BE2C (cell line): ENCODE measurements at regions not wholly inside any gene's neighbourhood (a gene's known extent, or its start where the extent isn't known, plus 50 kb on each side); places are given as distances from the start of the nearest gene placed in this dataset.
"Not testable (repeated sequence)": the region's sequence is repeated elsewhere in the genome, so short reads cannot be mapped to it uniquely, and the experiment has no call there.

Experiments
- DNase-seq: peaks from one replicate; pipeline ENCODE4 v3.0.0-alpha.2; 2020
- H3K27me3 ChIP-seq: fragments of 250-450 bp; sonication (Bioruptor Pico); 2 replicates; pipeline ENCODE4 v1.5.1; 2020; ENCODE audit warnings: mild to moderate bottlenecking
- H3K36me3 ChIP-seq: fragments of 250-450 bp; sonication (Bioruptor Pico); 2 replicates; pipeline ENCODE4 v1.5.1; 2020; ENCODE audit warnings: mild to moderate bottlenecking
- H3K4me1 ChIP-seq: fragments of 250-450 bp; sonication (Bioruptor Pico); 2 replicates; pipeline ENCODE4 v1.5.1; 2020
- H3K4me3 ChIP-seq: 2 replicates; pipeline ENCODE4 v1.5.1; 2011; ENCODE audit warnings: low read depth, low read length
- H3K9me3 ChIP-seq: fragments of 250-450 bp; sonication (Bioruptor Pico); 2 replicates; pipeline ENCODE4 v1.5.1; 2020
- CTCF ChIP-seq: IDR thresholded peaks from 2 replicates; pipeline ENCODE4 v1.5.1; 2012; ENCODE audit warnings: mild to moderate bottlenecking, low read depth, low read length

- Histone ChIP-seq H3K36me3 (no peaks in the 10 kb centered on the region), H3K27me3 (no peaks in the 10 kb centered on the region), H3K4me3 (no peak overlapping the region), H3K4me1 (no peaks in the 10 kb centered on the region), H3K9me3 (no peaks in the 10 kb centered on the region)
- TF ChIP-seq CTCF, result no peak
- DNase-seq, result no peak
Measured at GRCh38 chr18:39318008-39318407, 1752.4 kb upstream of the CELF4 start.

- Histone ChIP-seq H3K9me3 (no peaks in the 10 kb centered on the region), H3K27me3 (no peaks in the 10 kb centered on the region), H3K36me3 (no peaks in the 10 kb centered on the region), H3K4me3 (no peak overlapping the region), H3K4me1 (no peaks in the 10 kb centered on the region)
- no peak for TF ChIP-seq CTCF
- no peak for DNase-seq
Measured at GRCh38 chr18:39314595-39314994, 1749.0 kb upstream of the CELF4 start.

GRCh38 chr18:39313992-39314391 lies 1748.4 kb upstream of the CELF4 start:
- no peaks in the 10 kb centered on the region for H3K9me3 ChIP-seq
- no peaks in the 10 kb centered on the region for H3K4me1 ChIP-seq
- no peaks in the 10 kb centered on the region for H3K27me3 ChIP-seq
- no peak for DNase-seq
- H3K4me3 ChIP-seq, result no peak overlapping the region
- no peaks in the 10 kb centered on the region for H3K36me3 ChIP-seq
- no peak for TF ChIP-seq CTCF

- Histone ChIP-seq H3K4me1 (no peaks in the 10 kb centered on the region), H3K36me3 (no peaks in the 10 kb centered on the region), H3K27me3 (no peaks in the 10 kb centered on the region), H3K9me3 (no peaks in the 10 kb centered on the region), H3K4me3 (no peak overlapping the region)
- TF ChIP-seq CTCF, result no peak
- no peak for DNase-seq
Measured at GRCh38 chr18:39311111-39311712, 1745.6 kb upstream of the CELF4 start.

- not testable (repeated sequence) for H3K27me3 ChIP-seq, H3K36me3 ChIP-seq, H3K4me1 ChIP-seq
Measured at GRCh38 chr18:39308931-39309521, 1743.4 kb upstream of the CELF4 start.

GRCh38 chr18:39305766-39306165 lies 1740.2 kb upstream of the CELF4 start:
- Histone ChIP-seq H3K4me1 (no peaks in the 10 kb centered on the region), H3K36me3 (no peaks in the 10 kb centered on the region), H3K9me3 (no peaks in the 10 kb centered on the region), H3K27me3 (no peaks in the 10 kb centered on the region), H3K4me3 (no peak overlapping the region)
- DNase-seq, result no peak
- TF ChIP-seq CTCF, result no peak

More at GRCh38 chr18:39308931-39309521, 1743.4 kb upstream of the CELF4 start:
- not testable (repeated sequence) for H3K4me3 ChIP-seq, DNase-seq, H3K9me3 ChIP-seq
